Endothelial cell of umbilical vein (primary cell): ENCODE measurements at regions not wholly inside any gene's neighbourhood (a gene's known extent, or its start where the extent isn't known, plus 50 kb on each side); places are given as distances from the start of the nearest gene placed in this dataset.

Source experiments
- BruUV-seq: library from RNA; stranded (reverse); fragments of 400-500 nt; replicated peaks from 2 replicates; lab custom pipeline; 2021; lab: Mats Ljungman, UMichigan
- CTCF ChIA-PET: fragments of 300-600, 350-600 bp; sonication (Branson Sonifier 250); formaldehyde crosslinking; loops from one replicate; lab custom pipeline; 2021; ENCODE audit warnings: antibody characterized with exemption, inconsistent platforms; lab: Charles Lee
- POLR2A ChIA-PET: fragments of 300-600, 350-600 bp; sonication (Branson Sonifier 250); formaldehyde crosslinking; loops from one replicate; lab custom pipeline; 2021; ENCODE audit warnings: antibody characterized with exemption, inconsistent platforms; lab: Charles Lee
- DNase-seq: peaks from one replicate; pipeline ENCODE4 v3.0.0-alpha.2; 2011; ENCODE audit warnings: low read depth, low spot score
- FAIRE-seq: peaks from 2 replicates; lab custom pipeline; 2011; peaks lifted over from hg19 to GRCh38; lab: Jason Lieb, UNC
- H2AFZ ChIP-seq: 2 replicates; pipeline ENCODE4 v1.6.0; 2012; ENCODE audit warnings: low read depth, low read length, control low read depth, inconsistent platforms
- H3K27ac ChIP-seq: 2 replicates; pipeline ENCODE4 v1.5.1; 2011; ENCODE audit warnings: low read depth, mild to moderate bottlenecking, control low read depth, low read length, moderate library complexity; ENCODE audit not compliant: insufficient read depth
- H3K27me3 ChIP-seq, 2 experiments: 2 replicates each; pipeline versions ENCODE4 v1.6.0 to v1.6.1; 2011; ENCODE audit warnings: low read length in 2 of 2, mixed read lengths in 1 of 2; ENCODE audit not compliant: control insufficient read depth in 2 of 2, insufficient read depth in 2 of 2
- H3K36me3 ChIP-seq, 2 experiments: 2 replicates in 1 of 2; 3 replicates in 1 of 2; pipeline ENCODE4 v1.5.1; 2011; ENCODE audit warnings: low read length in 2 of 2, mild to moderate bottlenecking in 1 of 2, moderate library complexity in 1 of 2; ENCODE audit not compliant: control insufficient read depth in 2 of 2, insufficient read depth in 2 of 2; ENCODE audit errors: extremely low read depth in 1 of 2
- H3K4me1 ChIP-seq: 3 replicates; pipeline ENCODE4 v1.5.1; 2011; ENCODE audit warnings: mild to moderate bottlenecking, low read length; ENCODE audit not compliant: control insufficient read depth, insufficient read depth; ENCODE audit errors: extremely low read depth
- H3K4me2 ChIP-seq: 2 replicates; pipeline ENCODE4 v1.6.1; 2011; ENCODE audit warnings: low read length, control low read depth, mixed read lengths; ENCODE audit not compliant: insufficient read depth
- H3K4me3 ChIP-seq, 3 experiments: fragments of 200-600 bp in 1 of 3; sonication (generic), shearing (Covaris generic) in 1 of 3; replicated peaks in 1 of 3; 2 replicates each; pipeline ENCODE4 v1.5.1; 2011 to 2016; ENCODE audit warnings: control low read depth in 3 of 3, low read length in 3 of 3, mild to moderate bottlenecking in 2 of 3, inconsistent platforms in 1 of 3, low read depth in 1 of 3, moderate library complexity in 1 of 3; ENCODE audit not compliant: insufficient read depth in 1 of 3
- H3K79me2 ChIP-seq: 2 replicates; pipeline ENCODE4 v1.6.0; 2012; ENCODE audit warnings: low read length, inconsistent platforms; ENCODE audit not compliant: control insufficient read depth, insufficient read depth
- H3K9ac ChIP-seq: replicated peaks from 2 replicates; pipeline ENCODE3; 2011; ENCODE audit warnings: low read length, control low read depth; ENCODE audit not compliant: insufficient read depth; ENCODE audit errors: extremely low read depth
- H3K9me1 ChIP-seq: replicated peaks from 3 replicates; pipeline ENCODE4 v1.6.0; 2011; ENCODE audit warnings: mild to moderate bottlenecking, low read length; ENCODE audit not compliant: control insufficient read depth, insufficient read depth; ENCODE audit errors: extremely low read depth
- H3K9me3 ChIP-seq: replicated peaks from 2 replicates; pipeline ENCODE4 v1.5.1; 2012; ENCODE audit warnings: low read length, inconsistent platforms; ENCODE audit not compliant: control insufficient read depth, insufficient read depth
- H4K20me1 ChIP-seq: replicated peaks from 2 replicates; pipeline ENCODE3; 2011; ENCODE audit warnings: mild to moderate bottlenecking, low read length; ENCODE audit not compliant: control insufficient read depth, insufficient read depth; ENCODE audit errors: extremely low read depth
- CTCF ChIP-seq, 2 donors: IDR thresholded peaks; 1 replicate in 1 of 2; 2 replicates in 1 of 2; pipeline ENCODE4 v1.5.1; 2011; ENCODE audit warnings: low read length in 2 of 2, mild to moderate bottlenecking in 2 of 2, moderate library complexity in 2 of 2, control low read depth in 1 of 2, inconsistent platforms in 1 of 2, low read depth in 1 of 2; ENCODE audit not compliant: insufficient read depth in 1 of 2; ENCODE audit errors: extremely low read depth in 1 of 2
- EZH2 ChIP-seq: IDR thresholded peaks from 2 replicates; pipeline ENCODE4 v1.6.1; 2012; ENCODE audit warnings: borderline replicate concordance, low read depth, mild to moderate bottlenecking, moderate library complexity, low read length, inconsistent platforms; ENCODE audit not compliant: severe bottlenecking
- FOS ChIP-seq: IDR thresholded peaks from 2 replicates; pipeline ENCODE4 v1.6.1; 2011; ENCODE audit warnings: mild to moderate bottlenecking, low read length, moderate library complexity, borderline replicate concordance; ENCODE audit not compliant: insufficient read depth
- GATA2 ChIP-seq: IDR thresholded peaks from 2 replicates; pipeline ENCODE4 v1.7.0; 2011; ENCODE audit warnings: low read depth, mild to moderate bottlenecking, moderate library complexity, mixed read lengths, low read length; ENCODE audit not compliant: insufficient read length, insufficient read depth
- JUN ChIP-seq: IDR thresholded peaks from 2 replicates; pipeline ENCODE4 v1.6.1; 2011; ENCODE audit warnings: borderline replicate concordance, low read depth; ENCODE audit not compliant: insufficient read length, insufficient read depth
- MYC ChIP-seq: IDR thresholded peaks from one replicate; pipeline ENCODE4 v1.6.1; 2011; ENCODE audit warnings: mild to moderate bottlenecking, low read depth, low read length
- POLR2A ChIP-seq: IDR thresholded peaks from 2 replicates; pipeline ENCODE4 v1.6.1; 2012; ENCODE audit warnings: low read depth, mild to moderate bottlenecking, control low read depth, low read length
- POLR2AphosphoS5 ChIP-seq: IDR thresholded peaks from 2 replicates; pipeline ENCODE4 v1.6.1; 2012; ENCODE audit warnings: low read depth, mild to moderate bottlenecking, control low read depth, low read length, moderate library complexity; ENCODE audit not compliant: insufficient read depth
- dilution Hi-C: fragments of 300-500 bp; cut with MboI; formaldehyde crosslinking; loops from one replicate; pipeline ENCODE4 v1.15.0; 2019; ENCODE audit warnings: low sequenced_read_pairs; ENCODE audit not compliant: extremely low pct_ligation_motif_present
- intact Hi-C: fragments of 100-400 bp; cut with micrococcal nuclease; formaldehyde crosslinking; loops from one replicate; pipeline ENCODE4 v1.10.0; 2022
- TF ChIP-seq, protein P1 (sequence below): IDR thresholded peaks from 2 replicates; pipeline ENCODE4 v1.6.1; 2011; ENCODE audit not compliant: insufficient read depth, insufficient read length

GRCh38 chr21:41593051-41593759 is 85.2 kb upstream of the TMPRSS2 start:
- ChIA-PET CTCF (no interaction called here), POLR2A (no interaction called here)
- H2AFZ ChIP-seq = no peak overlapping the region
- intact Hi-C loops (no loop called here), dilution Hi-C loops (no loop called here)
- H3K36me3 ChIP-seq = no peaks in the 10 kb centered on the region
- no peaks in the 10 kb centered on the region for H3K9me3 ChIP-seq
- no peaks in the 10 kb centered on the region for H3K4me1 ChIP-seq
- H3K27ac ChIP-seq = no peak overlapping the region
- H3K79me2 ChIP-seq = no peaks in the 10 kb centered on the region
- H3K4me2 ChIP-seq = no peak overlapping the region
- no peaks in the 10 kb centered on the region for H4K20me1 ChIP-seq
- H3K27me3 ChIP-seq = no peaks in the 10 kb centered on the region
- DNase-seq = no peak
- no peak overlapping the region for H3K9ac ChIP-seq
- no peaks in the 10 kb centered on the region for H3K9me1 ChIP-seq
- H3K4me3 ChIP-seq = no peak overlapping the region
- BruUV-seq = no TSS peak
- FAIRE-seq = no peak
- no peak for TF ChIP-seq EZH2
- TF ChIP-seq MYC = no peak
- no peak for TF ChIP-seq FOS
- TF ChIP-seq POLR2A = no peak
- TF ChIP-seq, protein P1, sequence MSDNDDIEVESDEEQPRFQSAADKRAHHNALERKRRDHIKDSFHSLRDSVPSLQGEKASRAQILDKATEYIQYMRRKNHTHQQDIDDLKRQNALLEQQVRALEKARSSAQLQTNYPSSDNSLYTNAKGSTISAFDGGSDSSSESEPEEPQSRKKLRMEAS = no peak
- TF ChIP-seq JUN = no peak
- TF ChIP-seq GATA2 = no peak
- no peak for TF ChIP-seq CTCF (IDR thresholded peaks at IDR 0.05; ENCODE audit: extremely low read depth in 1 of 2, insufficient read depth in 1 of 2, low read depth in 1 of 2, low read length in 2 of 2)
- no peak for TF ChIP-seq POLR2AphosphoS5
